A549 (cell line): ENCODE measurements at regions not wholly inside any gene's neighbourhood (a gene's known extent, or its start where the extent isn't known, plus 50 kb on each side); places are given as distances from the start of the nearest gene placed in this dataset.

ENCODE experiments used
- ATAC-seq, 2 experiments: fragments of 200-7000 bp in 1 of 2; fragments of >200 bp in 1 of 2; cut with Nextera tagmentation in 1 of 2; cut with Tn5 transposase in 1 of 2; 3 replicates each; pipeline versions ENCODE4 v1.8.0 to v1.9.1; 2018 to 2020; ENCODE audit warnings: mild to moderate bottlenecking in 1 of 2, moderate library complexity in 1 of 2
- CTCF ChIA-PET: fragments of 300-600 bp; sonication (Branson Sonifier 250); formaldehyde crosslinking; extraction: SDS; loops from one replicate; lab custom pipeline; 2021; ENCODE audit warnings: antibody characterized with exemption, inconsistent platforms; lab: Yijun Ruan, JAX
- POLR2A ChIA-PET: fragments of 350-600 bp; formaldehyde crosslinking; extraction: SDS; loops from one replicate; lab custom pipeline; 2021; ENCODE audit warnings: antibody characterized with exemption, inconsistent platforms; lab: Yijun Ruan, JAX
- DNase-seq, 2 experiments: peaks; one replicate each; pipeline versions ENCODE4 v3.0.0 to v3.0.0-alpha.2; 2011 to 2016; ENCODE audit warnings: low read depth in 1 of 2, low spot score in 1 of 2
- FAIRE-seq: peaks from 2 replicates; lab custom pipeline; 2011; peaks lifted over from hg19 to GRCh38; lab: Jason Lieb, UNC
- H3K27ac ChIP-seq, 2 experiments: fragments of >200 bp; sonication (Bioruptor Twin); formaldehyde crosslinking; 3 replicates each; pipeline ENCODE4 v1.5.1; 2016 to 2017
- H3K4me1 ChIP-seq: fragments of >200 bp; sonication (Bioruptor Twin); formaldehyde crosslinking; 3 replicates; pipeline ENCODE4 v1.6.1; 2016
- H3K4me2 ChIP-seq: fragments of >200 bp; sonication (Bioruptor Twin); formaldehyde crosslinking; 3 replicates; pipeline ENCODE4 v1.6.1; 2016
- H3K4me3 ChIP-seq: fragments of >200 bp; sonication (Bioruptor Twin); formaldehyde crosslinking; 3 replicates; pipeline ENCODE4 v1.5.1; 2016
- H3K9me3 ChIP-seq: fragments of >200 bp; sonication (Bioruptor Twin); formaldehyde crosslinking; 3 replicates; pipeline ENCODE4 v1.6.1; 2016
- BCL3 ChIP-seq: fragments of >200 bp; sonication (Bioruptor Twin); formaldehyde crosslinking; IDR thresholded peaks from 3 replicates; pipeline ENCODE4 v1.6.1; 2016
- BHLHE40 ChIP-seq: IDR thresholded peaks from 2 replicates; pipeline ENCODE4 v1.6.1; 2012; ENCODE audit warnings: low read depth, low read length, inconsistent platforms
- CBX8 ChIP-seq: fragments of 200-600 bp; sonication (generic); IDR thresholded peaks from 2 replicates; pipeline ENCODE4 v1.6.1; 2016
- CHD2 ChIP-seq: fragments of 150-350 bp; IDR thresholded peaks from 2 replicates; pipeline ENCODE4 v1.6.1; 2014; ENCODE audit warnings: low read length; ENCODE audit not compliant: partially characterized antibody
- CHD4 ChIP-seq: fragments of 200-600 bp; sonication (generic); IDR thresholded peaks from 2 replicates; pipeline ENCODE4 v1.6.1; 2016; ENCODE audit warnings: antibody characterized with exemption, mild to moderate bottlenecking, borderline replicate concordance
- ESRRA ChIP-seq: fragments of 150-350 bp; IDR thresholded peaks from 2 replicates; pipeline ENCODE4 v1.6.1; 2014; ENCODE audit warnings: mild to moderate bottlenecking, low read length, borderline replicate concordance
- FOSL2 ChIP-seq, 2 experiments: fragments of 450-650 bp in 1 of 2; fragments of >200 bp in 1 of 2; sonication (Bioruptor Twin) in 1 of 2; formaldehyde crosslinking; IDR thresholded peaks; 2 replicates each; pipeline versions ENCODE4 v1.5.0 to v1.6.1; 2016 to 2020; ENCODE audit warnings: mild to moderate bottlenecking in 1 of 2, moderate library complexity in 1 of 2
- HDAC2 ChIP-seq: fragments of 200-600 bp; sonication (generic); IDR thresholded peaks from 2 replicates; pipeline ENCODE4 v1.6.1; 2016
- HES2 ChIP-seq: fragments of >200 bp; sonication (Bioruptor Twin); formaldehyde crosslinking; IDR thresholded peaks from 2 replicates; pipeline ENCODE4 v1.6.1; 2016
- HOXB13 ChIP-seq: fragments of 250-450 bp; sonication (Bioruptor Pico); IDR thresholded peaks from 2 replicates; pipeline ENCODE4 v1.5.0; 2020; ENCODE audit warnings: low read depth, mild to moderate bottlenecking, moderate library complexity
- JUNB ChIP-seq: fragments of >200 bp; sonication (Bioruptor Twin); formaldehyde crosslinking; IDR thresholded peaks from 2 replicates; pipeline ENCODE4 v1.6.1; 2016
- KDM1A ChIP-seq: fragments of 200-600 bp; sonication (generic); IDR thresholded peaks from 2 replicates; pipeline ENCODE4 v1.6.1; 2016; ENCODE audit warnings: low read depth, mild to moderate bottlenecking
- MYC ChIP-seq: IDR thresholded peaks from 2 replicates; pipeline ENCODE4 v1.6.1; 2012; ENCODE audit warnings: mild to moderate bottlenecking, inconsistent platforms, low read length, improper control_type of control experiment, borderline replicate concordance
- NFE2L2 ChIP-seq: fragments of 150-350 bp; conservative IDR thresholded peaks from 2 replicates; pipeline ENCODE4 v1.6.1; 2014; ENCODE audit warnings: low read length
- NPAS2 ChIP-seq: fragments of 250-450 bp; sonication (Bioruptor Pico); IDR thresholded peaks from 2 replicates; pipeline ENCODE4 v1.8.0; 2022; ENCODE audit warnings: mild to moderate bottlenecking, moderate library complexity, borderline replicate concordance
- NR3C1 ChIP-seq: fragments of >200 bp; sonication (Bioruptor Twin); formaldehyde crosslinking; IDR thresholded peaks from 3 replicates; pipeline ENCODE4 v1.6.1; 2017
- POLR2AphosphoS2 ChIP-seq: conservative IDR thresholded peaks from 2 replicates; pipeline ENCODE4 v1.6.1; 2012; ENCODE audit warnings: low read length, improper control_type of control experiment, inconsistent platforms
- RAD21 ChIP-seq, 2 experiments: fragments of >200 bp in 1 of 2; sonication (Bioruptor Twin) in 1 of 2; formaldehyde crosslinking in 1 of 2; IDR thresholded peaks in 1 of 2; conservative IDR thresholded peaks in 1 of 2; 2 replicates in 1 of 2; 3 replicates in 1 of 2; pipeline ENCODE4 v1.6.1; 2012 to 2018; ENCODE audit warnings: inconsistent platforms in 1 of 2
- RFX5 ChIP-seq: fragments of 450-650 bp; IDR thresholded peaks from 2 replicates; pipeline ENCODE4 v1.7.1; 2014; ENCODE audit warnings: antibody characterized with exemption, mild to moderate bottlenecking, moderate library complexity
- RNF2 ChIP-seq: fragments of 200-600 bp; sonication (generic); IDR thresholded peaks from 2 replicates; pipeline ENCODE4 v1.6.1; 2016; ENCODE audit warnings: low read depth, mild to moderate bottlenecking, antibody characterized with exemption, moderate library complexity, borderline replicate concordance
- ZC3H11A ChIP-seq: fragments of 450-650 bp; IDR thresholded peaks from 2 replicates; pipeline ENCODE4 v1.6.1; 2014; ENCODE audit warnings: antibody characterized with exemption, mild to moderate bottlenecking
- ZSCAN20 ChIP-seq: fragments of 250-450 bp; sonication (Bioruptor Pico); IDR thresholded peaks from 2 replicates; pipeline ENCODE4 v1.8.0; 2022; ENCODE audit warnings: mild to moderate bottlenecking, moderate library complexity
- WGBS: methylation state at CpG from one replicate; pipeline ENCODE4 v1.1.6; 2017; ENCODE audit errors: missing lambda C conversion rate; 5-methylcytosine and 5-hydroxymethylcytosine counted together

- H3K4me3 ChIP-seq = no peak overlapping the region
- no peaks in the 10 kb centered on the region for H3K4me1 ChIP-seq
- DNase-seq = no peak
- POLR2A ChIA-PET = no interaction called here
- FAIRE-seq = no peak
- CTCF ChIA-PET = no interaction called here
- ATAC-seq = no peak
- WGBS = 8% methylated on average over 4 of the region's 4 CpGs
- TF ChIP-seq ZC3H11A = no peak
- H3K27ac ChIP-seq = no peak overlapping the region
- H3K9me3 ChIP-seq = no peaks in the 10 kb centered on the region
- no peak overlapping the region for H3K4me2 ChIP-seq
Observed at GRCh38 chr14:97213720-97214119, 416.5 kb downstream of the VRK1 start.

- no peak for ATAC-seq
- H3K4me2 ChIP-seq = no peak overlapping the region
- H3K27ac ChIP-seq = no peak overlapping the region
- POLR2A ChIA-PET = no interaction called here
- TF ChIP-seq NFE2L2 = no peak
- no peak for TF ChIP-seq BHLHE40
- TF ChIP-seq RNF2 = no peak
- 29% methylated on average over 4 of the region's 4 CpGs for WGBS
- H3K9me3 ChIP-seq = no peaks in the 10 kb centered on the region
- no peak overlapping the region for H3K4me3 ChIP-seq
- FAIRE-seq = no peak
- no peak for DNase-seq
- H3K4me1 ChIP-seq = no peaks in the 10 kb centered on the region
- CTCF ChIA-PET = interaction anchor here (1.3 kb wide), 1 partner anchor 31 kb away, joined by 3 read pairs; no protein-coding TSS in a partner anchor
Observed at GRCh38 chr14:97215263-97215969, 418.2 kb downstream of the VRK1 start.

GRCh38 chr14:97217111-97217885, 420.1 kb downstream of the VRK1 start:
- DNase-seq (no peak), FAIRE-seq (no peak), ATAC-seq (no peak)
- H3K4me3 ChIP-seq = no peak overlapping the region
- ChIA-PET CTCF (no interaction called here), POLR2A (no interaction called here)
- H3K4me2 ChIP-seq = no peak overlapping the region
- WGBS = 54% methylated on average over 12 of the region's 12 CpGs
- H3K27ac ChIP-seq = no peak overlapping the region
- no peaks in the 10 kb centered on the region for H3K9me3 ChIP-seq
- TF ChIP-seq HDAC2 = no peak
- TF ChIP-seq NR3C1 = no peak
- no peak for TF ChIP-seq ESRRA
- TF ChIP-seq ZC3H11A = no peak
- no peak for TF ChIP-seq JUNB
- no peak for TF ChIP-seq HES2
- TF ChIP-seq RAD21 (conservative IDR thresholded peaks at IDR 0.05 in 1 of 2, IDR thresholded peaks at IDR 0.05 in 1 of 2) = no peak
- TF ChIP-seq BHLHE40 = no peak
- no peak for TF ChIP-seq CHD4
- no peak for TF ChIP-seq CBX8
- no peak for TF ChIP-seq RFX5
- TF ChIP-seq BCL3 = no peak
- no peak for TF ChIP-seq NPAS2 (CRISPR knock-in tag)
- no peak for TF ChIP-seq POLR2AphosphoS2
- no peak for TF ChIP-seq CHD2
- no peak for TF ChIP-seq FOSL2 (IDR thresholded peaks at IDR 0.05)
- no peak for TF ChIP-seq FOSL2 (CRISPR knock-in tag; IDR thresholded peaks at IDR 0.05)
- TF ChIP-seq ZSCAN20 (CRISPR knock-in tag) = no peak
- no peak for TF ChIP-seq MYC
- TF ChIP-seq KDM1A = no peak
- TF ChIP-seq HOXB13 (CRISPR knock-in tag) = no peak
- no peaks in the 10 kb centered on the region for H3K4me1 ChIP-seq
